ENCODE measurements at regions not wholly inside any gene's neighbourhood (a gene's known extent, or its start where the extent isn't known, plus 50 kb on each side); places are given as distances from the start of the nearest gene placed in this dataset.

DNA sequence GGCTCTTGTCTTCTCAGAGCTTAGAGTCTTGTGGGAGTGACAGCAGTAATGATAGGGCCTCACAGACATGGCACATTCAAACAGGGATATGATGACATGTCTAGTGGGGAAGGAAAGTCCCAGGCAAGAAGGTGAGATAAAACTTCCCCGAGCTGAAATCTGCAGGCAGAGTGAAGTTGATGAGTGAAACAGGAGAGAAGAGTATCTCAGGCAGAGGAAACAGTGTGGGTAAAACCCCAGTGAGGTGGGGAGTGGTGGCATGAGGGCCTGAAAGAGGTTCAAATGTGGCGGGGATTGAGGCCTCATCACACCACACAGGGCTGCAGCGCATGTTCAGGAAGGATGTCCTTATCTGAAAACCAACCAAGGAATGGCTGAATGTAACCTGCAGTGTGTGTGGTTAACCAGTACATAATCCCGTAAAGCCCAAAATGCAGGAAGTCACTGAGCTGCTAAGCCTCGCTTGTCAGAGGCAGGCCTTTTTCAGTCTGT, 153.8 kb upstream of the E2F8 start:
- Mint-ChIP-seq H3K27me3 (ENCODE audit: low read depth) (peaks cover 8% of the 10 kb centered on the region), H3K36me3 (ENCODE audit: low read depth) (no peaks in the 10 kb centered on the region), H3K4me3 (ENCODE audit: low read depth) (no peak overlapping the region), H3K27ac (no peak overlapping the region), H3K9me3 (no peaks in the 10 kb centered on the region), H3K4me1 (ENCODE audit: low read depth) (peaks cover 9% of the 10 kb centered on the region)
- DNase-seq (ENCODE audit: low spot score): no peak
- intact Hi-C loops (cut with micrococcal nuclease): no loop called here

DNA sequence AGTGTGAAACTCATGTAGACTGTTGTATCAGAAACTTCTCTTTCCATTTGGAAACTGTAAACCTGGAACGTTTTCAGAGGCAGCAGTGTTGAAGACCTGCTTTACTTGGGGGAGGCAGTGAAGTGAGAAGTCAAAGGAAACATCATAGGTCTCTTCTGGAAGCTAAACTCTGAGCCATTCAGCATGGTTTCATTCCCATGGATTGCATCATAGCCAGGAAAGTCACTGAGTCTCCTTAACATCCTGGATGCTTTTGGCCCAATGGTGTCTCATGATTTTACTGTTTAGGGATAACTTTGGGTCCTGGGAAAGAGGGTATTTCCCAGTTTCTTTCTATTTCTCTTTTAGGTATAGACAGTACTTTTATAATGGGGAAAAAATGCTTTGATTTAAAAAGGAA, 153.2 kb upstream of the E2F8 start:
- DNase-seq (ENCODE audit: low spot score): no peak
- Mint-ChIP-seq H3K36me3 (ENCODE audit: low read depth) (no peaks in the 10 kb centered on the region), H3K9me3 (no peaks in the 10 kb centered on the region), H3K27ac (no peak overlapping the region), H3K4me1 (ENCODE audit: low read depth) (peaks cover 9% of the 10 kb centered on the region), H3K27me3 (ENCODE audit: low read depth) (peaks cover 8% of the 10 kb centered on the region), H3K4me3 (ENCODE audit: low read depth) (no peak overlapping the region)
- intact Hi-C loops (cut with micrococcal nuclease): no loop called here

DNA sequence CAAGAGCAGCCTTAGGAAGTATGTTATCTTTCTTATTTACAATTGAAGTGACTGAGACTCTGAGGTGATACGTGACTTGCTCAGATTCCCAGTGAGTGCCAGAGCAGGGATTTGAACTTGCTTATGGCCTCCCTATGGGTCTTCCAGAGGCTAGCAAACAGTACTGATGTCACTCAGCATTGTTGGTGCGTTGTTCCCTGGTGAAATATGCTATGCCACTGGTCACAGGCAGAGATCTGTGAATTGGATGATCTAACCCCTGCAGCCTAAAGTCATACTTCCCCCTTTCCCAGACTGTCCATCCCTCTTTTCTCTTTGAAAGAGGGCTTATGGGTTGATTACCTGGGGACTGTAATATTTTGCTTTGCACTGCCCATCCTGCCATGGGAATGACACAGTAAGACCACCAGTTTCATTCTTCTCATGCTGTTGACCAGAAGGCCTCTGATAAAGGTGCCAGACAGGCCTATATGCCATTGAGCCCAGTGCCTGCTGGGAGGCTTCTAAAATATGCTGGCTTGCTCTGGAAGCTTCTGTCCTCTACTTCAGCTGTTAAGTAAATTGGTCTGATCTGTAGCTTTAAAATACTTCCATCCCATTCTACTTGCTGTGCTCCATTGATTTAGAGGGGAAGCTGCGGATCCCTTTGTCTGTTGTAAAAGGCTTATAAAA, 152.2 kb upstream of the E2F8 start:
- H3K27ac Mint-ChIP-seq: no peak overlapping the region
- no peaks in the 10 kb centered on the region for H3K36me3 Mint-ChIP-seq (ENCODE audit: low read depth)
- H3K27me3 Mint-ChIP-seq (ENCODE audit: low read depth): peaks cover 8% of the 10 kb centered on the region
- intact Hi-C loops (cut with micrococcal nuclease): no loop called here
- no peak overlapping the region for H3K4me3 Mint-ChIP-seq (ENCODE audit: low read depth)
- DNase-seq (ENCODE audit: low spot score): no peak
- H3K4me1 Mint-ChIP-seq (ENCODE audit: low read depth): peaks cover 9% of the 10 kb centered on the region
- no peaks in the 10 kb centered on the region for H3K9me3 Mint-ChIP-seq

DNA sequence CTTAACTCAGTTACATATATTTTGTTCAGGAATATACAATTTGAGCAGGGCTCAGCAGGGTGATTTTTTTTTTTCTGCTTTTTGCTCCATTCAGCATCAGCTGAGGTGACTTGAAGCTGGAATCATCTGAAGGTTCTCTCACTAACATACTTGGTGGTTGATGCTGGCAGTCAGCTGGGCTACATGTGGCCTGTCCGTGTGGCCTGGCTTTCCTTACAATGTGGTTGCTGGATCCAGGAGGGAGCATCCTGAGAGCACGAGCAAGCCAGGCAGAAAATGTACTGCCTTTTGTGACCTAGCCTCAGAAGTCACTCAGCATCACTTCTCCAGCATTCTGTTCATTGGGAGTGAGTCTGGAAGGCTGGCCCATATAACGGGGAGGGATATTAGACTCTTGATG, 151.6 kb upstream of the E2F8 start:
- DNase-seq (ENCODE audit: low spot score): no peak
- Mint-ChIP-seq H3K4me3 (ENCODE audit: low read depth) (no peak overlapping the region), H3K4me1 (ENCODE audit: low read depth) (peaks cover 9% of the 10 kb centered on the region), H3K27me3 (ENCODE audit: low read depth) (peaks cover 8% of the 10 kb centered on the region), H3K9me3 (no peaks in the 10 kb centered on the region), H3K36me3 (ENCODE audit: low read depth) (no peaks in the 10 kb centered on the region), H3K27ac (no peak overlapping the region)
- intact Hi-C loops (cut with micrococcal nuclease): no loop called here

DNA sequence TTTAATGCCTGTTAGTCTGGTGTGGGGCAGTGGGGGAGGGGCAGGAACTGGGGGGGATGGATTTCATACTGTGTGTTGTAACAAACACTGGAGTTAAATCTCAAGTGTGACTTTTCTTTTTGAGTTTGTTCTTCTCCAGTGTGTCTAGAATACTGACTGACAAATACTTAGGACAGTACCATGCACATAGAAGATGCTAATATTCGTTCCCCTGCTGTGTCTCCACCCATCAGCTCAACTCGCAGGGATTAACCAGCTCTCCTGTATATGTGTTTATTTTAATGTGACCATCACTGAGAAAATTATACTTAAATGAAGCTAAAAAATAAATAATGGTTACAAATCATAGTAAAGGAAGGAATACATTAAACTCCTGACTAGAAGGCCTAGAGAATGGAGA, 150.9 kb upstream of the E2F8 start:
- Mint-ChIP-seq H3K36me3 (ENCODE audit: low read depth) (no peaks in the 10 kb centered on the region), H3K4me1 (ENCODE audit: low read depth) (peaks cover 9% of the 10 kb centered on the region), H3K27ac (no peak overlapping the region), H3K9me3 (no peaks in the 10 kb centered on the region), H3K4me3 (ENCODE audit: low read depth) (no peak overlapping the region), H3K27me3 (ENCODE audit: low read depth) (peaks cover 11% of the 10 kb centered on the region)
- intact Hi-C loops (cut with micrococcal nuclease): no loop called here
- no peak for DNase-seq (ENCODE audit: low spot score)

DNA sequence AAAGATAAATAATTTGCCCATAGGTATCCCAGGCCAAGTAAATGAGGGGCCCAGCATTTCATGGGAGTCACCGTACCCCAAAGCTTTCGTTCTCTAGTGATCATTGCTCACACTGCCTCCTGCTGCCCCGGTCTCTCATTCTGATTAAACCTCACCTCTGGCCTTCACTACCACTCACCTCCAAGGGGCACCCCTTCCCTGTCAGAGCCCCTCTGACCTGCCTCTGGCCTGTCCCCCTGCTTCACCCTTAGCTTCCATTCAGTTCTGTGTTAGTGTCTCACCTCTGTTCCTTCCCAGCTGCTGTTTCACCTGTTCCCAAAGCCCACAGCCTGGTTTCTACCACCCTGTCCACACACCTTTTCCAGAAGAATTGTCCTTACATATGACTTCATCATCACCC, 150.3 kb upstream of the E2F8 start:
- peaks cover 9% of the 10 kb centered on the region for H3K4me1 Mint-ChIP-seq (ENCODE audit: low read depth)

DNA sequence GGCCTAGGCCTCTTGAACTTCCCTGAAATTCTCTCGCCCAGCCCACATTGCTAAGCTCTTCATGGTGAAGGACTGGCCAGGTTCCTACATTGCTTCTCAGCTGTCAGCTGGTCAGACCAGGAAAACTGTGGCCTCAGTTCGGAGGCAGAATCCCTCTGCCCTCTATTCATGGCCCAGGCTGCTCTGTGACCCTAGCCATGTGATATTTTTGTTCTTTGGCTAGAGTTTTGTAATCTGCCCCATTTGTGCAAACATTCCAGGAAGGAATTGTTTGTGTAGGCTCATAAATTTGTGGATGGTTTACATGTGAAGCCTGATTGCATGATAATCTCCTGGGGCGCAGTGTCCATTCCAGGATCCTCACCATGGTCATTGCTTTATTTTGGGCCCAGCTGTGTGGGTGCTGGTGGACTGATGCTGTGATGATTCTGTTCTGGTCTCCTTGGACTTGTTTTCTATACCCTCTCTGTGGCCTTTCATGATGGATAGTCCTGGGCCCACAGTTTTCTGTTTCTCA, 149.1 kb upstream of the E2F8 start:
- intact Hi-C loops (cut with micrococcal nuclease): no loop called here
- no peaks in the 10 kb centered on the region for H3K36me3 Mint-ChIP-seq (ENCODE audit: low read depth)
- no peak overlapping the region for H3K27ac Mint-ChIP-seq
- peaks cover 7% of the 10 kb centered on the region for H3K27me3 Mint-ChIP-seq (ENCODE audit: low read depth)
- DNase-seq (ENCODE audit: low spot score): no peak
- peaks cover 7% of the 10 kb centered on the region for H3K4me1 Mint-ChIP-seq (ENCODE audit: low read depth)
- H3K4me3 Mint-ChIP-seq (ENCODE audit: low read depth): no peak overlapping the region
- H3K9me3 Mint-ChIP-seq: no peaks in the 10 kb centered on the region

More for the DNA sequence above, 150.3 kb upstream of the E2F8 start:
- H3K27me3 Mint-ChIP-seq (ENCODE audit: low read depth): peaks cover 10% of the 10 kb centered on the region
- no peak for DNase-seq (ENCODE audit: low spot score)
- no peak overlapping the region for H3K4me3 Mint-ChIP-seq (ENCODE audit: low read depth)
- intact Hi-C loops (cut with micrococcal nuclease): no loop called here
- H3K27ac Mint-ChIP-seq: no peak overlapping the region
- H3K36me3 Mint-ChIP-seq (ENCODE audit: low read depth): no peaks in the 10 kb centered on the region
- H3K9me3 Mint-ChIP-seq: no peaks in the 10 kb centered on the region

DNA sequence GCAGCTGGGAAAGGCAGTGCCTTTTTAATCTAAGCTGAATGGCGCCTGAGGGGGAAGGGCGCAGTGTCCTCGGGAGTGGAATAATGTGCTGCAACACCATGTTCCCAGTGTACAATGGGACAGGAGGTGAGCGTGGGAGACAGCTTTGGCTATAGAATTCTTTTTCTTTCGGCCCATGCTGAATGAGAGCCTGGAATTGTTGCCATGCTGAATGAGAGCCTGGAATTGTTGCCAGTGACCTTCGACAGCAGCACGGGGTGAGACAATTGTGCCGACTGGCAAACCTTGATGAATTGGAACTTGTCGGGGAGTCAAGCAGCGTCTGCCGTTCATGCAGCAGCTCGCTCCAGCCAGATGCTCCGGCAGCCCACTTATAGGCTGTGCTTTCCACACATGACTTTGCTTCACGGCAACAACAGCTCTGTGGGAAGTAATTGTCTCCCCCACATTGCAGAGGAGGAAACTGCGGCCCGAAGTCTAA, 141.4 kb upstream of the E2F8 start:
- no peak for DNase-seq (ENCODE audit: low spot score)
- Mint-ChIP-seq H3K27ac (no peak overlapping the region), H3K9me3 (no peaks in the 10 kb centered on the region), H3K4me1 (ENCODE audit: low read depth) (no peaks in the 10 kb centered on the region), H3K36me3 (ENCODE audit: low read depth) (no peaks in the 10 kb centered on the region), H3K27me3 (ENCODE audit: low read depth) (peaks cover 6% of the 10 kb centered on the region), H3K4me3 (ENCODE audit: low read depth) (no peak overlapping the region)
- intact Hi-C loops (cut with micrococcal nuclease): no loop called here

DNA sequence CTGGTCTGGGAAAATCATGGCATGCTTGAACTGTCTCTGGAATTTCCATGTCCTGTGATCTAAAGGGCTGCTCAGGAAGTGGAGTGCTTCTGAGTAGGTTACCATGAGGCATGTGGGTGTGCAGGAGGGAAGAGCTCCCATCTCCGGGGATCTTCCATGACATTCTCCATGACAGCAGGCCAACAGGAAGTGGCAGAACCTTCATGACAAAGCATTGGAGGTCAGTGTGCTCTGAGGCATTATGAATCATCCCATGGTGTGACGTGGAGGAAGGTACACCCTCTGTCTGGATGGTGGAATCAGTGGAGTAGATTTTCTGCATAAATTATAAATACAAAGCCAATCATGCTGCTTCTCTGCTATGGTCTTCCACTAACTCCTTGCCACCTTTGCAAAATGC, 139.6 kb upstream of the E2F8 start:
- DNase-seq (ENCODE audit: low spot score): no peak
- H3K4me3 Mint-ChIP-seq (ENCODE audit: low read depth): no peak overlapping the region
- no peaks in the 10 kb centered on the region for H3K9me3 Mint-ChIP-seq
- H3K36me3 Mint-ChIP-seq (ENCODE audit: low read depth): no peaks in the 10 kb centered on the region
- peaks cover 4% of the 10 kb centered on the region for H3K27me3 Mint-ChIP-seq (ENCODE audit: low read depth)
- no peaks in the 10 kb centered on the region for H3K4me1 Mint-ChIP-seq (ENCODE audit: low read depth)
- intact Hi-C loops (cut with micrococcal nuclease): no loop called here
- H3K27ac Mint-ChIP-seq: no peak overlapping the region

DNA sequence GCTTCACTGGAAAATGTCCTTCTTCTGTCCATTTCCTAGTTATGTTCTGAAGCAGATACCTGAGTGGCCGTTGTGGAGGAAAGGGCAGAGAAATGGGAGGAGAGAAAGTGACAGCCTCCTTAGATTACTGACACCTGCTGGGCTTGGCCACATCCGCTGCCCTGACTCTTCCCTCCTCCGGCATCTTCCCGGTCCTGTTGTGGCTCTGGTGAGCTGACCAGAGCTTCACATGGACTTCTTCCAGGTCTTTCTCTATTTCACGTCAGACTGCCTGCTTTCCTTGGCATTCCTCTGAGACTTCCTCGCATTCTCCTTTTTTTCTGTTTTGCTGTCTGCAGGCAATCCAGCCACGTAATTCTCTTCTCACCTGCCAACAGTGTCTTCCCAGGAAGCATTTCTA, 138.7 kb upstream of the E2F8 start:
- DNase-seq (ENCODE audit: low spot score): no peak
- Mint-ChIP-seq H3K27ac (no peak overlapping the region), H3K36me3 (ENCODE audit: low read depth) (no peaks in the 10 kb centered on the region), H3K4me3 (ENCODE audit: low read depth) (no peak overlapping the region), H3K4me1 (ENCODE audit: low read depth) (no peaks in the 10 kb centered on the region), H3K9me3 (no peaks in the 10 kb centered on the region), H3K27me3 (ENCODE audit: low read depth) (peaks cover 1% of the 10 kb centered on the region)
- intact Hi-C loops (cut with micrococcal nuclease): no loop called here

DNA sequence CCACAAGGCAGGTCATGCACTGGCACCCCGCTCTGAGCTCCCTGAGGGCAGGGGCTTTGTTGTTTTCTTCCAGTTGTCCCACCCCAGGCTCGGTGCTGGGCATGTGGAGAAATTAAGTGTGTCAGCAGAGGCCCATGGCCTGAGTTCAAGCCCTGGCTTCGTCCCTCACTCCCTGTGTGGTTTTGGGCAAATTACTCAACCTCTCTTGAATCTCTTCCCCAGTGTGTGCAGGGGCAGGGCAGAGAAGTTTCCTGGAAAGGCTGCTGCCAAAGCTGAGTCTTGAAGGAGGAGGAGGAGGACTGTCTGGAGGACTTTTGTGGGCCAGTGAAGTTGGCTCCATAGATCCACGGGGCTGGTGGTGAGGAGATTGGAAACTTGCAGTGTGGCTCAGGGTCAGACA, 138.1 kb upstream of the E2F8 start:
- intact Hi-C loops (cut with micrococcal nuclease): no loop called here
- Mint-ChIP-seq H3K27me3 (ENCODE audit: low read depth) (peaks cover 1% of the 10 kb centered on the region), H3K27ac (no peak overlapping the region), H3K36me3 (ENCODE audit: low read depth) (no peaks in the 10 kb centered on the region), H3K4me1 (ENCODE audit: low read depth) (no peaks in the 10 kb centered on the region), H3K4me3 (ENCODE audit: low read depth) (no peak overlapping the region), H3K9me3 (no peaks in the 10 kb centered on the region)
- no peak for DNase-seq (ENCODE audit: low spot score)

DNA sequence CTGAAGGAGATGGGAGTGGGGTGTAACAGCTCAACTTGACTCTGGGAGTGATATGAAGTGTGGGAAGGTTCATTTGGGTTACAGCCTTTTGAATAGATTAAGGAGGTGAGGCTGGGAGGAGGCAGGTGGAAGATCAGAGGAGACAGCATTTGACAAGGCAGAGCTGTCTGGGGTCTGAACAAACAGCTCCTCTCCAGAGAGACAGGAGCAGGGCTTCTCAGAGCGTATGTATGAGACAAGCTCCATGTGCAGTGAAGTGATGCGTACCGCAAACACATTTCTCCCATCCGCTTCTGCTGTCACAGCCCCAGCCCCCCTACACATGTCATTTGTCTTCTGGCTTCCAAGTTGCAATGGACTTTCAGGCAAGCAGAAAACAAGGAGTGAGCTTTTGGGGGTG, 137.1 kb upstream of the E2F8 start:
- Mint-ChIP-seq H3K27me3 (ENCODE audit: low read depth) (peaks cover 8% of the 10 kb centered on the region), H3K4me3 (ENCODE audit: low read depth) (no peak overlapping the region), H3K9me3 (no peaks in the 10 kb centered on the region), H3K36me3 (ENCODE audit: low read depth) (no peaks in the 10 kb centered on the region), H3K27ac (no peak overlapping the region), H3K4me1 (ENCODE audit: low read depth) (no peaks in the 10 kb centered on the region)
- intact Hi-C loops (cut with micrococcal nuclease): no loop called here
- DNase-seq (ENCODE audit: low spot score): no peak

DNA sequence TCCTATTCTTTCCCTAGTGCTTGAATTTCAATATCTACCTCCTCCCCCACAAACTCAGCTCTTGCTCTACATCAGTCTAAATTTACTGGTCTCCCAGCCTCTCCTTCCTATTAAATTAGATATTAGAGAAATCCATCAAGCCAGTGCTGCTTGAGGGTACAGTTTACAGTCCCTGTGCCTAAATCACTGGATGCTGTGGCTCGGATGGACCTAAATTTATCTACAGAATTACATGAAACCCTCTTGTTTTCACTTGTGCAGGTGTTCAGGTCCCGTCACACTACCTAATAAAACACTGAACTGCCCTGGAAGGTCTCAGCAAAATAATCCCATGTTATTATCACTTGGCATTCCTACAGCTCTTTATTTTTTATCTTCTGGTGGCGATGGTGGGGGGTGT, 134.7 kb upstream of the E2F8 start:
- Mint-ChIP-seq H3K9me3 (no peaks in the 10 kb centered on the region), H3K27me3 (ENCODE audit: low read depth) (peaks cover 8% of the 10 kb centered on the region), H3K27ac (no peak overlapping the region), H3K4me3 (ENCODE audit: low read depth) (no peak overlapping the region), H3K36me3 (ENCODE audit: low read depth) (no peaks in the 10 kb centered on the region), H3K4me1 (ENCODE audit: low read depth) (no peaks in the 10 kb centered on the region)
- intact Hi-C loops (cut with micrococcal nuclease): no loop called here
- DNase-seq (ENCODE audit: low spot score): no peak

Data from activated T-helper 2 cell treated with anti-CD3 and anti-CD28 coated beads, Interferon-gamma antibody, Interleukin-2, Interleukin-4, amounts not matched to agents 10 μg/mL and 5 μg/mL and 100 μg/mL, durations not matched to agents 14 hours and 24 hours and 36 hours (primary cell).